ENCODE measurements at regions not wholly inside any gene's neighbourhood (a gene's known extent, or its start where the extent isn't known, plus 50 kb on each side); places are given as distances from the start of the nearest gene placed in this dataset.

DNA sequence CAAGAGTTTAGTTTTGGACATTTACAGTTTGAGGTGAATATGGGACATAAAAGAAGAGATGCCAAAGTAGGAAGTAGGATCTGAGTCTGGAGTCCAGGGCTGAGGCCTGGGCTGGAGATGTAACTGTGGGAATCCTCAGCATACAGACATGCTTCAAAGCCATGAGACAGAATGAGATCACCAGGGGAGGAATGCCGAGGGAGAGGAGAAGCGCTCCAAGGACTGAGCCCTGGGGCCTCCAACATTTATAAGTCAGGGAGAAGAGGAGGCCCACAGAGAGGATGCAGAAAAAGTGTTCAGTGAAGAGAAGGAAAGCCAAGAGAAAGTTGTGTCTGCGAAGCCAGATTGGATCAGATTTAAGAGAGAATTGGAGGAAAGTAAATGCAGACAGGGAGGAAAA lies 277.5 kb upstream of the MYOCD start:
- no peak for DNase-seq

DNA sequence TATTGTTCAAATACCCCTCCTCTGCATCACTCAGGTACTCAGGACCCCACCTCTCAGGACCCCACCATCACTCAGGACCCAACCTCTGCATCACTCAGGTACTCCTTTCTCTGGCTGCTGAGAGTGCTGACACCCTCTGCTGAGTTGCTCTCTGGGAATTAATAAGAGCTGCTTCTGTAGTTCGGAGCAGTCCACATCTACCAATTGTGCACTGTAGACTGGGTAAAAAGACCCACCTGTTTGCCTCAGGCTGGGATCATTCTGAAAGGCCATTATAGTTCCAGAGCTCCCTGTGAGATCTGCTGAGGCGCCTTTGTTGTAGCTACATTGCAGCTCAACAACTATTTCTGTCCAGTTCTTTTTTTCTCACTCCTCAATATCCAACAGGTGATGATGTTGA lies 276.3 kb upstream of the MYOCD start:
- DNase-seq, result no peak

DNA sequence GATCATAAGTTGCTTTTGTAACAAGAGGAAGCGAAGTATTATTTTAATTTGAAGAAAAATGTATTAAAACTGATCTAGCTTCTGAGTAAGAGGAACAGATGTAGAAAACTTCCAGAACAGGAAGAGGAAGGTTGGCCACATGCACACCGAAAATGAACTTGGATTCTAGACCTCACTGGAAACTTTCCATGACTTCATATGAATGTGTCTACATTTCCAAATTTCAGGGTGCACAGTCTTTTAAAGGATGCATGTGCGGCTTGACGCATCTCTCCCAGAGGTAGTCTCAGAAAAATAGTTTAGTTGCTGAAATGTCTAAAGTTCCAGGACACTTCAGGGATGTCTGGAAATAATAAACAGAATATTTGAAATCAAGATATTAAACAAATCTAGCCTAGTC lies 275.1 kb upstream of the MYOCD start:
- no peak for DNase-seq

DNA sequence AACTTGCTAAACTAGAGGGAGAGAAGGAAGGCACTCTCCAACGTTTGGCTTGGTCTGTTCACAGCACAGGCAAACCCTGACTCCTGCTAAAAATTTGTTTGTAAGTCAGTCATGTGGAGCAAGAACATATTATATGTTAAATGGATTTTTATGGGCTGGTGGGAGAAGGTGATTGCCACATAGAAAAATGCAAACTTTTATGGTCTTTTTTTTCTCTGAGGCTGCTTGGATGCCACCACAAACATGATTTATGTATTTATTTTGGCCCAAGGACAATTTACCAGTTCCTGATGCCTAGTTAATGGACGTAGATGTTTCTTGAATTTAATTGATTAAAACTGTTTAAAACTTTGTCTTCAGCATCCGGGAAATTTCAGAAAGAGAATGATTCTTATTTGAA lies 274.2 kb upstream of the MYOCD start:
- DNase-seq, result no peak

DNA sequence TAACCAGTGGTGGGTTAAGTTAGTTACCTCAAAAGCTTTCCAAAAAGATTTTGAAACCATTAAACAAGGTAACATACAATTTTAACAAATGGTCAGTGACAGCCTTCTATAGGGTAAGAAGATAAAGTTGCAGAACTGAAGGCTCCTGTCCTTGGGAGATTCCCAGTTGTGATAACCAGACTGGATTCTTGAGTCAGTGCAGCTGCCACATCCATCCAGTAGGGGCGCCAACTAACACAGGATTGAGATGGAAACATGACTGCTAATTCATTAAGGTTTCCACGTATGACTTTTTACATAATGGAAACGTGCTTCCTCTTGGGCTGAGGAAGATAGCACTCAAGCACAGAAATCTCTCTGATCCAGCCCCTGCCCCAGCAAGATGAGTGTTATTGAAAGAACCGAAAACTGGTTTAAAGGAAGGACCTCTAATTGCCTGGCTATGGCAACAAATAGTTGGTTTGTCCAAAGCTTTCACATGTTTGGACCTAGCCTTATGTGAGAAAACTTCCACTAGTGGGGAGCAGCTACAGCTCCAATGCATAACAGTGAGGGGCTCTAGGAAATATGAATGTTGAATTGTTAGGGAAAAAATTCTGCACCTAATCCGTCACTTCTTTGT lies 269.8 kb upstream of the MYOCD start:
- DNase-seq, result no peak

DNA sequence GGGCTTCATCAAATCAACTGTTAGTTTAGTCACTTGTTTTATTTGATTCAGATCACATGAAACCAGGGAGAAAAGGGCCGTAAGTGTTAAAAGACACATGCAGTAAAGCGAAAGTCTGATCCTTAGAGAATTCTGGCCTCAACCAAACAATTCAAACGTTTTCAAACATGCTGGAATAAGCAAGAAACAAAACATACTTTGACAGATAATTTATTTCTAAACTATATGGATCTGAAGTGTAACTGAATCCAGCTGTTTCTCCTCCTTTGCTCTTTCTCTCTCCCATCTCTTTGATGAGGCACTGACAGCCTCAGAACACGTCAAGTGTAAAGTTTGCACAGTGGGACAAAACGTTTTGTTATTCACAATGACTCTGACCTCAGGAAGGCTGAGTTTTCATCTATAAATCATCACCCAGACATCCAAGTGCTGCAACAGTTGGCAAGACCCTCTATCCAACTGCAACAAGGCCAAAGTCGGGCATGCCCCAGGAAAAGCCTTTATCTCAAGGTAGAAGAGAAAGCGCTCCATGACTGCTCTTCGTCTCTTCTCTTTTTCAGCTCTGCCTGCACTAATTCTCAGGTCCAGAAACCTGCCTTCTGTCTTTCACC lies 267.1 kb upstream of the MYOCD start:
- DNase-seq, result no peak

DNA sequence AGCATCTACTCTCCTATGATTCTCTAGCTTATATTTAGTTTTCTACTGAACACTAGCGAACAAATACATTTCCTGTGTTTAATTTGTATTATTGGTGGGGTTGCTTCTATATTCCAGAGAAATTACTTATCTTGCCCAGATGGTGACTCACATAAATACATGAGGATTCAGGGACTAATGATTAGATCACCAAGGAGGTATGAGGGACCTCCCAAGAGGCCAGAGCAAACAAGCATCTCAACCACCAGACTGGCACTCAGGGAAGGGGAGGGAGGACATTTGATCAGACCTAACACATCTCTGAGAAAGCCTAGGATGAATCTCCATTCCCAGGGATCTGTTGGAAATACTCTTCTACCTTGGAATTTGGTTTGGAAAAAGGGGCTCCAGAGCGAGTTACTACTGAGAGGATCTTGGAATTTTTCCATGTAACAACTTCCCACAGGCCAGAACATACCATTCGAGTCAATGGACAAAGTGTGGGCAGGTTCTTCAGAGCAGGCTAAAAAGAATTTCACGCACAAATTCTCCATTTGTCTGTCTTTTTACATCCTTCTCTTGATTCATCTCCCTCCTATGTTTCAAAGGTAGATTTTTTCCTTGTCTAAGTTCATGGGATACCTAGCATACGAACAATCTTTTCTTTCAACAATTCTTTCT lies 262.6 kb upstream of the MYOCD start:
- no peak for DNase-seq

DNA sequence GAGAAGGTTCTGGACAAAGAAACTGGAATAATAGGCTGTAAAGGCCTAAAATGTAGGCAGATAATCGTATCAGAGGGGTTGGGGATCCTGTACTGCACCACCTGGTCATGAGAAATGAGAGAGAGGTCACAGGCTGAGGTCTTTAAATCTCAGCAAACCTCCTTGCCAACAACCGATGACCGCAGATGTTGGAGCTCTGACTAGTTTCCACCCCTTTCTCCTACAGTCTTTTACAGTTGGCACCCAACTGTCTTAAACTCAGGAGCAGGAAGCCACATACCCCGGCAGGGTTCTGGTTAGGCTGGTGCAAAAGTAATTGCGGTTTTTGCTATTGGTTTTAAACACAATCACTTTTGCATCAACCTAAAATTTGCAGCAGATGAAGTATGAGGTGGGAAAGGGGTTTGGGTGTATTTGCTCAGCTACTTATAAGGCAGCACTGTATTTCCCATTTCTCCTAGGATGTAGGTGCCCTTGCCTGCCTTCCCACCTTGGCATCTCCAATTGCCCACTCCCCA lies 261.8 kb upstream of the MYOCD start:
- DNase-seq, result no peak

DNA sequence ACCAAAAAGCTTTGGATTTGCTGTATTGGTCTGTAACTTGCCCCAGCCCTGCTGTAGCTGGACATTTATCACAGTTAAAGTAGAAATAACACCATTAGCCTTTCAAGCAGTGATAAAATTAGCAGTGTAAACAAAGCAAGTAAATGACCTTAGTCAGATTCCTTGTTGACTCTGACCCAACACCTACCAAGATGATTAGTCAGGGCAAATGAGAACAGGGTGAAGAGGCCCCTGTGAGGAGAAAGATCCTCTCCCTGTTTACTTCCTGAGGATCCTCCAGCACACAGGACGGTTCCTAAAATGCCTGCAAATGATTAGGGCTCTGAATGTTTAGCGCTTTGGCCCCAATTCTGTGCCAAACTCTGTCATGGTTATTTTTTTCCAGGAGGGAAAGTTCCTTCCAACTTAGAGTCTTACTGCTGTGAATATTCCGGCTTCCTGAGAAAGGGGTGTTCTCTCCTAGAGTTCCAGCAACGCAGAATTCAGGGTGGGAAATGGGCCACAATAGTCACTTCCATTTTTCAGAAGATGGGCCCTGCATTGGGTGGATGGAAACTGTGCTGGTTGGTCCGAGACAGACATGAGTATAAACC lies 259.0 kb upstream of the MYOCD start:
- no peak for DNase-seq

DNA sequence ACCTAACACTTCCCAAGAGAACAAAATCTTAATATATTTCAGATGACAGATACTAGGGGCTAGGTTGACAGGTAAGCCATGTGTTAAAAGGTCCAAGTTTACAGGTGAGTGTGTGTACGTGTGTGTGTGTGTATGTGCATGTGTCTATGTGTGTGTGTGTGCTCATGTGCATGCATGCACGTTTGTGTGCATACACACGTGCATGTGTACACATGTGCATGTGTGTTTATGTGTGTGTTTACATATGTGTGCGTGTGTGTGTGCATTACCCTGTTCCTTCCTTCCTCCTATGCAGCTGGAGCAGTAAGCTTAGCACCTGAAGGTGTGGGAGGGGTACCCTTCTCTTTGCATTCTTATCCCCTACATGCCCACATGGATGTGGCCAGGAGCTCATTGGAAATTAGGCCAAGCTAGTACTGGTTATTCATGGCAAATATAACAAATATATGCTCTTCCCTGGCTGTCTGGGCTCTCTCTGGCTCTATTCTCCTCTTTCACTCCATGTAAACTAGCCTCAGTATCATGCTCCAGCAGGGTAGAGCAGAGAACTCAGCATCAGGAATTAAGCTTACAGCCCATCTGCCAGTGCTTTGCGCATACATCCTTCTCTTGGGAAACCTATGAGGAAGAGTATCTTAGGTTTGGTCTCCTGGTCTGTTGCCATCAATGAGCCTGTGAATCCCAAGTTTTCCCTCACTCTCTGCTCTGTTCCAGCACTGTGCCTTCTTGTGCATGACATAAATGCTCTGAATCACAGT lies 258.0 kb upstream of the MYOCD start:
- no peak for DNase-seq

DNA sequence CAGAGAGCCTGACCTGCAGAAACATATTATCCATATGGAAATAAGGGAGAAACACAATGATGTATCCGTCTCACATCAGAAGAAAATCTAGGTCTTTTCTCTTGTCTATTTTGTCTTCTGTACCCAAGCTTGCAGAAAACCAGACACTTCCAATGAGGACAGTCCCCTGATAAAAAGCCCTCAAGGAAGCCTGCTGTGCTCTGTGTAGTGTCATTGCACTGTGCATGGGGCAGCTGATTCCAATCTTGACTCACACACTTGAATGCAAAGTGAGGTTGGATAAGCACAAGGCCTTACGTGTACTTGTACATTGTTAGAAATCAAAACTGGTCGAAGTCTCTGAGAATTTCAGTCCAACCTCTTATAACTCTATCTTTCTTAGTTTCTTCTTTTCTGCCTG lies 256.6 kb upstream of the MYOCD start:
- no peak for DNase-seq

DNA sequence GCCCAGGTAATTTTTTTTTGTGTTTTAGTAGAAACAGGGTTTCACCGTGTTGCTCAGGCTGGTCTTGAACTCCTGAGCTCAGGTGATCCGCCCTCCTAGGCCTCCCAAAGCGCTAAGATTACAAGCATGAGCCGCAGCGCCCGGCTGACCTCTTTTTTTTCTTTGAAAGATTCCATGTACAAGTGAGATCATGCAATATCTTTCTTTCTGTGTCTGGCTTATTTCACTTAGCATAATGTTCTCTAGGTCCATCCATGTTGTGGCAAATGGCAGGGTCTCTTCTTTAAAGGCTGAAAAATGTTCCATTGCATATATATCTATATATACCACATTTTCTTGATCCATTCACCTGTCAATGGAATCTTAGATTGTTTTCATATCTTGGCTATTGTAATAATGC lies 255.0 kb upstream of the MYOCD start:
- no peak for DNase-seq

DNA sequence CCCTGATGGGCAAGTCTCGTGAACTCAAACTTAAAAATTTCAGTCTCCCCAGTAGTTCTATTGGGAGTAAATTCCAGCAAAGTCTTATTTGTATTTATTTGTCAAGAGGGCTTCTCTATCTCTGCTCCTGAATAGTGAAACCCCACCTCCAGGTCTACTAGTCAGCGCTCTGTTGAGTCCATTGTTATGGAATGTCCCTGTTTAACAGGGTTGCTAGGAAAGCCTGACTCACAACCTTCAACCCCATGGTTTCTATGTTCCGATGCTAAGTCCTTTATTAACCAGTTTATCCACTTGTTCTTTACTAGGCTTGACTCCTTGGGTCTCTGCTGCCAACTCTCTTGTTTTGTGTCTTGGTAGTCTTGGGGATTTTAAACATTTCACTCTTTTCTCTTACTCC lies 250.7 kb upstream of the MYOCD start:
- no peak for DNase-seq

DNA sequence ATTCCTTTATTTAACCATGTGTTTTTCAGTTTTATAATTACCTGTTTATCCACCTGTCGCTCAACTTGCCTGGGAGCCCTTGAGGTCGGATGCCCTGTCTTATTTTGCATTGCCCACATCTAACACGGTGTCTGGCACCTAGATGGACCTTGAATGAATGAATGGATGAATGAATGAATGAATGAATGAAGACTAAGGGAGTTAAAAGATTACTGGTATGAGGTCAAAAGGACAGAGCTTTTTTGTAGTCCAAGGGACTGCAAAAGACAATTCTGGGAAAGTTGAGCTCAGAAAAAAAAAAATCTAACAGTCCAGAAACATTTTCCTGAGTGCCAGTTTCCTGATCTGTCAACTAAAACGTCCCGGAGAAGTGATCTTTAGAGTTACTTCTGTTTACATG lies 244.6 kb upstream of the MYOCD start:
- DNase-seq, result no peak

DNA sequence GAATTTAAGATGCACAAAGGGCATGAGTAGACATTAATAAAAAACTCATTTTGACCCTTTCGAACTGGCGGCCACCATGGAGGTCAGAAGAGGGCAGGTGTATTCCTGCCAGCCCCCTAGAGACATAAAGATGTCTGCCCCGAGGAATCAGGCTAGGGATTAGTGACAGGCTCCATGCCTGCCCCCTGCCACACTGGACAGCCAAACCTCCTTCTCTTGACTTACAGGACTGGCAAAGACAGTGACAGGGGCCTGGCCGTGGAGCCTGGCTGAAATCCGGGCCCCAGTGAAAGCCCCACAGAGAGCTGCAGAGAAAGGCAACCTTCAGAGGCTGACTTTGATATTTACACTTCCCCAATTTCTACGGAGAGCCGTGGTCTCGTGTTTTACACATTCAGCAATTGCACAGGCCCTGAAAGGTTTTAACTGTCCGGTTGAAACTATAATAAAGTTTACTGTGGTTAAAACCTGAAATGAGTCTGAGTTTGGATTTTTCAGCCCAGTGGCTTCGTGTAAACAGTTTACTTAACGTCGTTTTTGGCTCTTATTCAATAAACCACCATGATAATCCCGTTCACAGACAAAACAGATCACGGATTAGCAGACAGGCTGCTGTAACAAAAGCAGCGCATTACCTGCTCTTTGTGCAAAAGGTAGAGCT lies 243.9 kb upstream of the MYOCD start:
- no peak for DNase-seq

DNA sequence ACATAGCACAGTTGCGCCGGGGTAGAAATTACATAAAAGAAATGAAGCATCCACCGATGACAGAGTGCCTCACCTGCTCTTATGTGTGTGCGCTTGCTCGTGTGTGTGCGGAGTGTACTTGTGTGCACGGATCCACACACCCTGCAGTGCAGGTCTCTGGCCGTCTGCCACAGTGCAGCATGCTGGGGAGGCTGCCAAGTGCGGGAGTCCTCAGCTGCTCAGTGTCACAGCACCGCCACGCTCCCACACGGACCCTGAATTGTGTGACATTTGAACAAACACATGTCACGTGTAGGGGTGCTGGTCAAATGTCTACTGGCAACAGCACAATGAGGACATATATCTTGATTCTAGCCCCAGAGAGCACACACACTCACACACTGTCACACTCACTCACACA lies 243.0 kb upstream of the MYOCD start:
- DNase-seq, result no peak

DNA sequence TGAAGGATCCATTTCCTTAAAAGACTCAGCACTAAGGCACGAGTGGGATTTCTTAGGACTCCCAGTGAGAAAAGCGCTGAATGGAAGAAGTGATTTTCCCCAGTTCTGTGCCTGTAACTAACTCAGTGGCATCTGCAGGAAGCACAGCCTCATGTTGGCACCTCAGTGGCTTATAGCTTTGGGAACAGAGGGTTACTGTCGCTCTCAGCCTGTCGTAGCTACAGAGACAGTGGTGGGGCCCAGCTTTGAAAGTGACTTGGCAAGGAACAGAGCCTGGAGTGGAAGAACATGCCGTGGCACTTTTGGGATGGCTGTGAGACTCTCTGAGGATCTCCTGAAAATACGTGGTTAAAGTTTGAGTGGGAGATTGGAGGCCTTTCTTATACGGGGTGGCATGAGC lies 242.4 kb upstream of the MYOCD start:
- no peak for DNase-seq

DNA sequence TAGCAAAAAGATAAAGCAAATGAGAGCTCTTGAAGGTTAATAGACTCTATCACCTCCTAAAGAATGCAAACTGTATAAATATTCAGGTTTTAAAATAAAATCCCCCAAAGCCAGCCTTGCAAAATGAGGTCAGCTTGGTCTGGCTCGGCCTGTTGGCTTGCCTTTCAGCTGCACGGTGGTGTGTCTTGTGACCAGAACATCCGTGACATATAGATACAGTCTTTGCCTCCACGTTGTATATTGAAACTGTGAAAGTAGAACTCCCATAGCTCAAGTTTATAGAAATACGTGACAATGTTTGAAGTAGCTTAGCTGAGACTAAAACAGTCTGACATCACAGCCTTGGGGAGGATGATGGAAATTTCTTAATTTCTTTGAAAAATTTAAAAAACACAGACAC lies 236.6 kb upstream of the MYOCD start:
- DNase-seq, result no peak

DNA sequence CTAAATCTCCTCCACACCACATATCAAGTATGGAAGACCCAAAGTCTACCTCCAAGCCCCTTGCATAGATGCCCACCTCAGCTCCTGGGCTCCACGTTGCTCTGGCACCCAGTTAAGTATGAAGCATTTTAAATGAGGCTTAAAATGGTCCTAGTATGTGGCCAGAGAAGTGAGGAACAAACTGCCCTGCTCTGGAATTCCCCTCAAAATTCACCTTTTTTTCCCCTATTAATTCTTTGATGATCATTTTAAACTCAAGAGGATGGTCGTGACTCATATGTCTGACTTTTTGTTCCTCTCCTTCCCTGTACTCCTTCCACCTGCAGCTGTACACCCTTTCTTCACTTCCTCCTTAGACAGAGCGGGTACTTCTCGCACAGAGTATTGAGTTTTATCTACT lies 234.5 kb upstream of the MYOCD start:
- DNase-seq, result no peak

DNA sequence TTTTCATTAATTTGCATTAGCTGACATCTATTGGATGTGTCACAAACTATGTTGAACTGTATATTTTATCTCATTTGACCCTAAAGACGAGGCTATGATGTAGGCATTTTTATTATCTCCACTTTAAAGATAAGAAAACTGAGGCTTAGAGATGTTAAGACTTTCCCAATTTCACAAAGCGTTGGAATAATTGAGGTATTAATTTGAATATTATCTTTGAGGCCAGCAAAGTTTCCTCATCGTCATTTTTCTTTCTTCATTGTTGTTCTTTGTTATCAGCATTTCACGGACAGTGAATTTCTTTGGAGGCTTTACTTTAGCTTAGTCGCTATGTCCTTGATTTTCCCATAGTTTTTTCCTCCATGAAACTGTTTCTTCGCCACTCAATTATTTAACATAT lies 227.5 kb upstream of the MYOCD start:
- DNase-seq, result no peak

DNA sequence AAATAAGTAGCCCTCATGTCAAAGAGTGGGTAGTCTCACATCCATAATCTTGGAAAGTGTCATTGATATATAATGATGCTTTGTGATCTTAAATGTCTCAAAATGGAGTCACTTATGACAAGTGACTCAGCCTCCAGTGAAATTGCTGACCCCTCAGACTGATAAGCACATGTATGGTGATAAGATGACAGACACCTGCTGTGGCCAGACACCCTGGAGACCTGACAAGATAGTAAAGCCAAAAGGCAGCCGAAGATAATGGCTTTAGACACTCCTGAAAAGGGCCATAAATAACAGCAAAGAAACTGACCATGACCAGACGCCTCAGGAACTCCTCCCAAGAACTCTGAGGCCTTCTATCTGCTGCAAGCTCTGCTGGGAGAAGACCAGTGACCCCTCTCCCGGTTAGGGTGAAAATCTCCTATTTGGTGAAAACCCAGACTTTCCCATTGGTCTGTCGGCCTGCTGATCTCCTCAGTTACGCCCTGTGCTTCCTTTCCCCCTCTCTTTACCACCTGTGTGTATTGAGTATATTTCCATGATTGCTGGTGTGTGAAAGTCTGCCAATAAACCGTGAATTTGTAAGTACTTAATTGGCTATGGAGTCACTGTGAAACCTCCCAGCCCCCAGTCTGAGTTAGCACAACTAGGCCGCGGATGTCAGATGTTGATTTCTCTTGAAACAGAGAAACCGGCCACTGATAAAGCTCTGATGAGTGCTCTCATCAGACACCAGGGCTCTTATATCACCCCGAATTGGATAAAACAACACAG lies 226.7 kb upstream of the MYOCD start:
- no peak for DNase-seq

DNA sequence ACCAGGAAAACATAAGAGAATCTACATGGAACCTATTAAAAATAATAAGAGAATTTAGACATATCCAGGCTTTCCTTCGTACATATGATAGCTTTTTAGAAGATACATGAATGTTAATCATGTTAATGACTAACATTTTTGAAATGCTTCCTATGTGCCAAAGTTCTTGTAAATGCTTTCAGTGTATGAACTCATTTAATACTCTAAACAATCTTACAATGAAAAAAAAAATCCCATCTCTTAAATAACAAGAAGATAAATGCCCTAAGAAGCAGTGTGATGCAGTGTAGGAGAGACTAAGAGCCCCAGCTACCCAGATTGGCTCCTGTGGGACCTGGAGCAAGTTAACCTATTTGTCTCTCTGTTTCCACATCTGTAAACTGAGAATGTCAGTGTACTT lies 220.4 kb upstream of the MYOCD start:
- DNase-seq, result no peak

Data from CD4-positive, alpha-beta T cell treated with Interferon alpha-2 for 1 hour (primary cell).